Neural cell (in vitro differentiated cells): ENCODE measurements at regions not wholly inside any gene's neighbourhood (a gene's known extent, or its start where the extent isn't known, plus 50 kb on each side); places are given as distances from the start of the nearest gene placed in this dataset.

Experiments
- H2AFZ ChIP-seq: fragments of 200-600, 300-800 bp; sonication (generic), shearing (Covaris generic); 2 replicates; pipeline ENCODE4 v1.6.0; 2014; ENCODE audit warnings: low read depth, mild to moderate bottlenecking, antibody characterized with exemption, low read length, moderate library complexity
- H3F3A ChIP-seq: fragments of 200-600 bp; shearing (Covaris generic); 2 replicates; pipeline ENCODE4 v1.6.1; 2016; ENCODE audit warnings: mild to moderate bottlenecking, moderate library complexity, mixed read lengths, antibody characterized with exemption, low read length; ENCODE audit not compliant: insufficient read depth, poor library complexity, severe bottlenecking
- H3K27ac ChIP-seq: fragments of 200-600, 300-800 bp; sonication (generic), shearing (Covaris generic); 2 replicates; pipeline ENCODE4 v1.5.1; 2014; ENCODE audit warnings: mild to moderate bottlenecking, low read length, moderate library complexity
- H3K27me3 ChIP-seq: fragments of 300-800, 200-600 bp; sonication (generic), shearing (Covaris generic); 2 replicates; pipeline ENCODE4 v1.6.0; 2014; ENCODE audit warnings: mild to moderate bottlenecking, low read depth, low read length, moderate library complexity; ENCODE audit not compliant: insufficient read depth
- H3K36me3 ChIP-seq: fragments of 300-800, 200-600 bp; sonication (generic), shearing (Covaris generic); 2 replicates; pipeline ENCODE4 v1.5.1; 2014; ENCODE audit warnings: mild to moderate bottlenecking, antibody characterized with exemption, low read length, moderate library complexity; ENCODE audit not compliant: insufficient read depth
- H3K4me2 ChIP-seq: fragments of 300-800, 200-600 bp; sonication (generic), shearing (Covaris generic); 2 replicates; pipeline ENCODE4 v1.6.0; 2014; ENCODE audit warnings: mild to moderate bottlenecking, low read length
- H3K4me3 ChIP-seq: fragments of 300-800, 200-600 bp; sonication (generic), shearing (Covaris generic); 2 replicates; pipeline ENCODE4 v1.5.1; 2014; ENCODE audit warnings: mild to moderate bottlenecking, low read length, moderate library complexity
- H3K79me2 ChIP-seq: fragments of 200-600 bp; shearing (Covaris generic); replicated peaks from 2 replicates; pipeline ENCODE4 v1.6.0; 2014; ENCODE audit warnings: mild to moderate bottlenecking, low read length, moderate library complexity; ENCODE audit not compliant: insufficient read depth
- H3K9ac ChIP-seq: fragments of 300-800, 200-600 bp; sonication (generic), shearing (Covaris generic); 2 replicates; pipeline ENCODE4 v1.6.1; 2016; ENCODE audit warnings: mild to moderate bottlenecking, low read length, mixed read lengths
- H3K9me2 ChIP-seq: fragments of 200-600 bp; shearing (Covaris generic); 2 replicates; pipeline ENCODE4 v1.6.1; 2016; ENCODE audit warnings: mild to moderate bottlenecking, low read length, mixed read lengths; ENCODE audit not compliant: insufficient read depth
- H3K9me3 ChIP-seq: fragments of 200-600, 300-800 bp; sonication (generic), shearing (Covaris generic); 2 replicates; pipeline ENCODE4 v1.6.1; 2016; ENCODE audit warnings: mild to moderate bottlenecking, mixed run types, low read length, moderate library complexity, mixed read lengths
- H4K20me1 ChIP-seq: fragments of 200-600 bp; shearing (Covaris generic); 2 replicates; pipeline ENCODE4 v1.6.1; 2016; ENCODE audit warnings: mild to moderate bottlenecking, mixed run types; ENCODE audit not compliant: insufficient read depth
- CTCF ChIP-seq: fragments of 450-650 bp; IDR thresholded peaks from 2 replicates; pipeline ENCODE4 v1.5.1; 2014; ENCODE audit warnings: antibody characterized with exemption, mild to moderate bottlenecking, moderate library complexity; ENCODE audit not compliant: poor library complexity, severe bottlenecking
- EP300 ChIP-seq: fragments of 450-650 bp; conservative IDR thresholded peaks from 2 replicates; pipeline ENCODE4 v1.6.1; 2014; ENCODE audit warnings: antibody characterized with exemption, mild to moderate bottlenecking, moderate library complexity; ENCODE audit not compliant: poor library complexity, severe bottlenecking
- EZH2 ChIP-seq: fragments of 200-600, 300-800 bp; shearing (Covaris generic), sonication (generic); IDR thresholded peaks from 2 replicates; pipeline ENCODE4 v1.6.1; 2014; ENCODE audit warnings: antibody characterized with exemption, low read length, borderline replicate concordance, mild to moderate bottlenecking; ENCODE audit not compliant: insufficient read depth, poor library complexity, severe bottlenecking
- MXI1 ChIP-seq: fragments of 450-650 bp; conservative IDR thresholded peaks from 2 replicates; pipeline ENCODE4 v1.6.1; 2014; ENCODE audit warnings: antibody characterized with exemption, mild to moderate bottlenecking; ENCODE audit not compliant: poor library complexity, severe bottlenecking
- POLR2AphosphoS5 ChIP-seq: IDR thresholded peaks from 2 replicates; pipeline ENCODE4 v1.6.1; 2012
- RAD21 ChIP-seq: fragments of 450-650 bp; conservative IDR thresholded peaks from 2 replicates; pipeline ENCODE4 v1.6.1; 2014; ENCODE audit warnings: antibody characterized with exemption, mild to moderate bottlenecking, moderate library complexity
- REST ChIP-seq: IDR thresholded peaks from 2 replicates; pipeline ENCODE4 v1.6.1; 2012; ENCODE audit warnings: borderline replicate concordance
- SMC3 ChIP-seq: fragments of 450-650 bp; conservative IDR thresholded peaks from 2 replicates; pipeline ENCODE4 v1.6.1; 2014; ENCODE audit warnings: antibody characterized with exemption, mild to moderate bottlenecking, moderate library complexity; ENCODE audit not compliant: poor library complexity
- TAF1 ChIP-seq: IDR thresholded peaks from 2 replicates; pipeline ENCODE4 v1.6.1; 2012; ENCODE audit warnings: low read depth

- TF ChIP-seq TAF1 (no peak), EZH2 (no peak), CTCF (no peak), REST (no peak), POLR2AphosphoS5 (no peak), MXI1 (no peak), RAD21 (no peak), EP300 (no peak), SMC3 (no peak)
Measured at GRCh38 chr4:128596115-128596514, 213.4 kb upstream of the JADE1 start.

GRCh38 chr4:128591482-128591881 is 218.0 kb upstream of the JADE1 start:
- Histone ChIP-seq H4K20me1 (no peaks in the 10 kb centered on the region), H3K27ac (no peak overlapping the region), H3K79me2 (no peaks in the 10 kb centered on the region), H3K4me2 (no peak overlapping the region), H3K27me3 (no peaks in the 10 kb centered on the region), H3K9me2 (no peaks in the 10 kb centered on the region), H3K36me3 (no peaks in the 10 kb centered on the region), H3F3A (no peaks in the 10 kb centered on the region), H2AFZ (no peak overlapping the region), H3K4me3 (no peak overlapping the region), H3K9ac (no peak overlapping the region), H3K9me3 (no peaks in the 10 kb centered on the region)
- no peak for TF ChIP-seq EZH2
- TF ChIP-seq MXI1, result no peak
- TF ChIP-seq RAD21, result no peak
- no peak for TF ChIP-seq CTCF
- TF ChIP-seq POLR2AphosphoS5, result no peak
- no peak for TF ChIP-seq REST
- TF ChIP-seq TAF1, result no peak
- TF ChIP-seq SMC3, result no peak
- no peak for TF ChIP-seq EP300

More at GRCh38 chr4:128596115-128596514, 213.4 kb upstream of the JADE1 start:
- Histone ChIP-seq H3K4me2 (no peak overlapping the region), H3K9me3 (peaks cover 3% of the 10 kb centered on the region), H3K36me3 (no peaks in the 10 kb centered on the region), H3K9ac (no peak overlapping the region), H3K4me3 (no peak overlapping the region), H4K20me1 (no peaks in the 10 kb centered on the region), H2AFZ (no peak overlapping the region), H3K79me2 (no peaks in the 10 kb centered on the region), H3F3A (no peaks in the 10 kb centered on the region), H3K9me2 (no peaks in the 10 kb centered on the region), H3K27me3 (no peaks in the 10 kb centered on the region), H3K27ac (no peak overlapping the region)
